ENCODE measurements at regions not wholly inside any gene's neighbourhood (a gene's known extent, or its start where the extent isn't known, plus 50 kb on each side); places are given as distances from the start of the nearest gene placed in this dataset.

DNA sequence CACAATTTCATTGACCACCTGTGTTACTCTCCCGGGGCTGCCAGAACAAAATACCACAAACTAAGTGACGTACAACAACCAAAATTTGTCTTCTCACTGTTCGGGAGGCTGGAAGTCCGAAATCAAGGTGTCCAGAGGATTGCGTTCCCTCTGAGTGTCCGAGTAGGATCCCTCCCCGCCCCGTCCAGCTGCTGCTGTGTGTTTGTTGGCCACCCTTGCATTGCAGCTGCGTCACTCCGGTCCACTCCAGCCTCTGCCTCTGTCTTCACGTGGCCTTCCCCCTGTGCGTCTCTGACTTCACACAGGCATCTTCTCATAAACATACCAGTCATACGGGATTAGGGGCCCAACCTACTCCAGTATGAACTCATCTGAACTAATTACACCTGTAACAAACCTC is 251.8 kb upstream of the SMIM21 start:
- DNase-seq (ENCODE audit: low read depth in 3 of 3), result no peak

DNA sequence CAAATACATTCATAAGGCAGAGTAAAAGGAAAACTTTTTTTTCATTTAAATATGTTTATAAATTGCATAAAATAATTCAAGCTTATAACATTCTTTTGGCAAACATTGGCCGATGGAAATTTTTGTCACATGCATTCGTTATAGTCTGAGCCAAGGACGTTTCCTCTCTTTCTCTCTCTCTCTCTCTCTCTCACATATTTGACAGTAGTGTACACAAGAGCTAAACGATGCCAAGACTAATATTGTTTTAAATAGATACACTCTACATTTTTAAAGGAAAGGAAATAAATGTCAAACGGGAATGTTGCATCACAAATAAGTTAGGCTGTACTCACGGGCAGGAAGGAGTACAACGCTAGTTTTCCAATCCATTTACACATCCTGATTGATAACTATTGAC is 251.1 kb upstream of the SMIM21 start:
- no peak for DNase-seq (ENCODE audit: low read depth in 3 of 3)

DNA sequence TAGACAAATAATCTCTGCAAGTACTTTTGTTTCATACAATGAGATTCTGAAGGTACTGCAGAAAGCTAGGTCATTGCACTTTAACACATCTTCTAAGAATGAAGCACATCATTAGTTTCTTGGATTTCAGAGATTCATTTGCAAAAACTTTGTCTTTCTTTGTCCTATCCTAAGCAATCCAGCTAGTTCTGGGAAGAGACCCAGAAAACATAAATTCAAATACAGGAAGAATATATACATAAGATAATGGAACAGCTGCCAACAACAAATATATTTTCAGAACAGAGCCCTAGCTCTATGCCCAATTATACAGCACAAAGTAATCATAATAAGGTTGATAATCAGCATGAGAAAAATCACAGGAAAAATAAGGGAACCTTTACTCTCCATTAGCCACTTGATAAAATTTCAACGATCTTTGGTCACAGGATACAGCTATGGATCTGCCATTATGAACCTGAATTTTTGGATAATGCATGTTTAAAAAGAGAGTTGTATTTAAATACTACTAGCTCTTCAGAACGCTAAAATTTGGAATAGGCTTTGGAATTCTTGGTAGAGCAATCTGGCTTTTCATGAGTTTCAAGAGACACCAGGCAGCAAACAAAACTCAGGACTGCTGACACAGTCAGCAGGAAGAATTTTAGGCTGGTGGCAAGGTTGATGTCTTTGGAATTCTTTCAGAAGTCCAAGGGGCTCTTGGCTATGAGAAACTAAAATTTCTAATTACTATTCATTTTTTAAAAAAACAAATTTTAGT is 250.4 kb upstream of the SMIM21 start:
- DNase-seq (ENCODE audit: low read depth in 3 of 3), result no peak

DNA sequence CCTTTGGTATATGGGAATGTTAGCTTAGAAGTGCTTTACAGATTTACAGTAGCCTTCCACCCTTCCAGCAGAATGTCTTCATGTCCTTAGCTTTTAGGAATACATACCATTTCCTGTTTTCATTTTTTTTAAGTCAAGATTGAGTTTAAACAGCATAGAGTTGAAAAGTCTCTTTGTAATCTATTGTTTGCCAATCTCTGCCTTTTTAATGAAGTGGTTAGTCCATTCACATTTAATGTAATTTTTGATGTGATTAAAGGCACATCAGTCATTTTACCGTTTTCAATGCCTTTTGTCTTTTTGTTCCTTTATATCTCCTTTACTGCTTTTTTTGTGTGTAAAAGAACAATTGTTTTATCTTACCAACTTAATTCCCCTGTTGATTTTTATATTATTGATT is 233.4 kb upstream of the SMIM21 start:
- no peak for DNase-seq (ENCODE audit: low read depth in 3 of 3)

DNA sequence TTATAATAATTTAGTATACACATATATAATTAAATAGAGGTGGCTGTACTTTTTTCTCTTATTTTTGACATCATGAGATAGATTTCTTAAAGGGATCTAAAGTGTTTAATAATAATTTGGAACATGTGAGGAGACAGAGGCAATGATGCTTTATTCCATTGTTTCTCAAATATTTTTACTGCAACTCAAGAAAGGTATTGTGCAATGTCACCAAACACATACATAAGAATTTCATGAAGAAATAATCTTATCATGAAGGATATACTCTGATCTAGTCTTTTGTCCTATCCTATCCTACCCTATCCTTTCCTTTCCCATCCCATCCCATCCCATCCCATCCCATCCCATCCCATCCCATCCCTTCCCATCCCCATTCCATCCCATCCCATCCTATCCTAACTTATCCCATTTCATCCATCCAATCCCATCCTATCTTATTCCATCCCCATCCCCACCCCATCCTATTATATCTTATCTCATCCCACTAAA is 232.1 kb upstream of the SMIM21 start:
- no peak for DNase-seq (ENCODE audit: low read depth in 3 of 3)

DNA sequence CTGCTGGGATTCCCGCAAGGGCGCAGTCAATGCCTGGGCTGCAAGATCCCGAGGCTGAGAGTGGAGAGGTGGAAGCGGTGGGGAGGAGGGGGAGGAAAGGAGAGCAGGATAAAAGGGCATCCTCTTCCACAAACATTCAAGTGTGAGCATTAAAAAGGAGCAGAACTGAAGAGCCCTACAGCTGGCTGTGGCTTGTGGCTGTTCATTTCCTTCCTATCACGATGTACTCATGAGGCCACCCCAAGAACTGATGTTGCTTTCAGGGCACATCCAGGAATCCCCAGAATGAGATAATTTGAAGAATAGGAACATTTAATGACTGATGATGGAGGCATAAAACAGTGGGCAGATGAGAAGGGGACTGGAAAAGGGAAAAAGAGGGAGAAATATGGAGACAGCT is 230.8 kb upstream of the SMIM21 start:
- DNase-seq (ENCODE audit: low read depth in 3 of 3), result no peak

DNA sequence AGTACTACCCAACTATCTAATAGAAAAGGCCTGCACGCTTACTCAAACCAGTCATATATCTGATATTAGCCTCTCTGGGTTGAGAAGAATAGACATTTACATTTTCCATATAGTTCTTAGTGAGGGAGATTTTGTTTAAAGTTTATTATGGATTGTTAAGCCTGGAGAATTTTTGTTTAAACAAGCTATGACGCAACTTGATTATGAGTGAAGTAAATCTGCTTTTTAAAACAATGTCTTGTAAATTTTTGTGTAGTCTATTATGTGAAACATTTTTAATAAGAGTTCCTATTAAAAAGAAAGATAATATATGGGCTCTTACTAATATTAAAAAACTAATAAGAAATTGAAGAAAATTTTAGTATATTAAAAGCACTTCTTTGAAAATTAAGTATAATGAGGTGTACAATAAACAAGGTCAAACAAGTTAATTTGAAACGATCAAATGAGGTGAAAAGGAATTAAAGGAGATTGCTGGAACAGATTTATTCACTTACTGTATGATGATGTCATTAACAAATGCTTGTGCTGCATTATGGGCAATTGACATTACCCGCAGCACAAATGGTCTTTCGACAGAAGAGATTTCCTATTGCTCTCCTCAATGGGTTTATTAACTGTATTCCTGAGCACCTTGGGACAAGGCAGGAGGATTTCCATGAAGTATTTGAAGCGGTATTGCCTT is 229.2 kb upstream of the SMIM21 start:
- DNase-seq (ENCODE audit: low read depth in 3 of 3), result no peak

DNA sequence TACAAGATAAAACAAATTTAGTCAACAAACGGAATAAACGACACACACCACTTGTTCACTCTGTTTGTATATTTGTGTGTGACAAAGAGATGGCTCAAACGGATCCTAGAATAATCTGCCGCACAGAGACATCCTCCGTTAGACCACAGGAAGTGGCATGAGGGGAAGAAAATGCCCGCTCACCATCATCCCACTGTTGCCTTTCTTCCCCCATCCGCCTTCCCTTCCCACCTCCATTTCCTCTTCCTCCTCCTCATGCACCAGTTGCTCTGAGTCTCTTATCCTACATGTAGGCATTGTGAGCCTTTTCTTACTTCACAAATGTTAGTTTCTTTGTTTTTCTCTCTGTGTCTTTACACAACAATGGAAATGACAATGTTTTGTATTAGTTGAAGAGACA is 228.5 kb upstream of the SMIM21 start:
- DNase-seq (ENCODE audit: low read depth in 3 of 3), result no peak

DNA sequence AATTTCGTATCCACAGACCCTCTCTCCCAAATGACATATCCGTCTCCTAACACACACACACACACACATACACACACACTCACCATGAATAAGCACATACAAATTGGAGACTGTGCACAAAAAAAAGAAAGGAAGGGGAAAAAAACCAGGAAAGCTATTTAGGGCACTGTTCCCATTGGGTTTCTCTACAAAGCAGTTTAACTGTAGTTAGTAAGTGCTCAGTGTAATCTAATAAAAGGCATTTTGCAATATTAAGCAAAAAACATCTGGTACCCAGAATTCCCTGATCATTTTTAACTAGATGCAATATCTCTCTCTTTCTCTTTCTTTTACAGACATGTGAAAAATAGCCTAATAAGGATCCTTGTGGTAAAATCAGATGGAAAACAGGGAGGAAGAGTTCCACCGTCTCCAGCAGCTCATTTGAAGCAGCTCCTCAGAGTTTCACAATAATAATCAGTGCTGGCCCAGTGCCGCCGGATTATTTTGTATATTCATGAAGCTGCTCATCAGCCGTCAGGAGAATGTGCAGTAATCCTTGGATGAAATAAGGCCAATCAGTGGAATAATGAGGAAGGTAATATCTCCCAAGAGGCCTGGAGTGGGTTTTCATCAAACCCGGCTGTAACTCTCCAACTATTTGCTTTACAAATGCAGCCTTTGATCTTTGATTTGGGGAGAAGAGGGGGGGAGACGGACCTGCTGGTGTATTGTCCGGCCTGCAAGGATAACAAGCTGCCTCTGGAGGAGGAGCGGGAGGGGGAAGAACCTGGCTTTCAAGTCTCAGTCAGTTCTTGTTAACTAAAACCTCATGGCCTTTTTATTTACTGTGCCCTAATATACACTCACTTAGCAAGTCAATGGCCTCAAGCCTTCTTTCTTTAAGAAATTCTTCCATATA is 227.6 kb upstream of the SMIM21 start:
- no peak for DNase-seq (ENCODE audit: low read depth in 3 of 3)

DNA sequence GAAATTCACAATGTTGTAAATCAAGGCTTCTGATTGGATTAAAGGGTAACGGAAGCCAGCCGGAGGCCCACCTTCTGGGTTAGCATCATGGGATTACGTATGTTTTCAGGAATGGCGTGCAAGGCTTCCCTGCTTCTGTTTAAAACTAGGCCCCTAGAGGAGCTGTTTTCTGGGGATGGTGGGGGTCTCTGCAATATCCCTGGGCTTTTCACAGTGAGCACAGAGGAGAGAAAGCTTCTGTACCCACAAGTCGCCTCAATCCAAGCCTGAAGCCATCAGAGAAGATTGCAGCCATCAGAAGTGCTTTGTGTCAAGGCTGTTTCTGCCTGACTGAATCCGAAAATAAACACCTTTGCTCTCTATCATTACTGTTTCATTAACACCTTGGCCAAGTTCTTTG is 226.9 kb upstream of the SMIM21 start:
- DNase-seq (ENCODE audit: low read depth in 3 of 3), result no peak

DNA sequence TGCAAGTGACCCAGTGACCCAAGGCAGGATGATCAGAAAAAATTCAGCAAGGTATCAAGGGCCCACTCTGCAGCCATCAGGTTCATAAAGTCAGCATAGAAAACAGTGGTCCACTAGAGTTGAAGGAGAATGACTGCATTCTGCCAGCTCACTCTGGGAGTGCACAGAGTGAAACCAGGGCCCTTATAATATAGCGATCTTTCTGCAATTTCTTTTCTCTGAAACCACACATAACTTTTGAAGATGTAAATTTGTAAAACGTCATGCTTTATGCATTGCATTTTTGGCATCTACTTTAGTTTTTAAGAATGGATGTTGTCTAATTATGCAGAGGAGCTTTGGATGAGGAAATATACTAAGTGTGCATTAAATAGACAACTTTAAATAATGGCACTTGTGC is 225.0 kb upstream of the SMIM21 start:
- DNase-seq (ENCODE audit: low read depth in 3 of 3), result no peak

DNA sequence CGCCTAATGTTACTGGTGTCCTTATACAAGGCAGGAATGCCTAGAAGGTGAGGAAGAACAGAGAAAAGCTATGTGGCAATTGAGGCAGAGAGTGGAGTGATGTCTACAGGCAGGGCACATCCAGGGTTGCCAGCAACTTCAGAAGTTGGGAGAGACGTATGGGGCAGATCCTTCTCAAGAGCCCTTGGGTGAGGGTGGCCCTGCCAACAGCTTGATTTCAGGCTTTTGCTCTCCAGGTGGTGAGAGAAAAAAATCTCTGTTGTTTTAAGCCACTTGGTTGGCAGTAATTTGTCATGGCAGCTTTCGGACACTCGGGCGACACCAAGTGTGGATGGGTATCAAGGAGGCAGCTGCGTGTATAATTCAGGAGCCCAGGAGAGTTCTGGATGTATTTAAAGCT is 217.4 kb upstream of the SMIM21 start:
- DNase-seq (ENCODE audit: low read depth in 3 of 3), result no peak

DNA sequence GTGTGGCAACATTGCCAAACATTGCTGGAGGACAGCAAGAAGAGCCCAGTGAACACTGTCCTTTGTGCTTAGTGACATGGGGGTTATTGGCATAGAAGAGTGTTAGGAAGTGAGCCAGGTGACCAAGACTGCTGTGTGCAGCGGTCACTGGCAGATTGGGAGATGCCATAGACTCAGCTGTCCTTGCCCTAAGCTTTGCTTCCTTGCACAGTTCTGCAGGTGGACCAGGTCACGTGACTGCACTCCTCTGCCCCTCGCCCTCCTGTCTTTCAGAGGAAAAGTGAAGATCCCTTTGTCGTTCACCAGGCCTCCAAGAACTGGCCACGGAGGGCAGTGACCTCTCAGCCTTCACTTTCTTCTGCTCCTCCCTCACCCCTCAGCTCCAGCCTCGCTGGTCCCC is 215.6 kb upstream of the SMIM21 start:
- DNase-seq (ENCODE audit: low read depth in 3 of 3), result no peak

DNA sequence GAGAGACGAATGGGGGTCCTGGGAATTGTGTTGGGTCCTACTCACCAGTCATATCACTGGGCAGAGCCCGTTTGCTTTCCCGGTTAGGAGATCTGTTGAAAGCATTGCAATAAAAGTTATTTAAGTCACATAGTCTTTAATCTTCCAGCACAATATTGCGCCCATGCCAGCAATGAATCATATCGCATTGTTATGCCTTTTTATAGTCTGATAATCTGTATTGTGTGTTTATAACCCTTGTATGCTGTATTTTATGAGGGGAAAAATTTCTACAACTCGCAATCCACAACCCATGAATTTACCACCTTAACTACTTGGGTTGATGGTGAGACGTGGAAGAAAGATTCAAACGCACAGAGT is 211.9 kb upstream of the SMIM21 start:
- no peak for DNase-seq (ENCODE audit: low read depth in 3 of 3)

DNA sequence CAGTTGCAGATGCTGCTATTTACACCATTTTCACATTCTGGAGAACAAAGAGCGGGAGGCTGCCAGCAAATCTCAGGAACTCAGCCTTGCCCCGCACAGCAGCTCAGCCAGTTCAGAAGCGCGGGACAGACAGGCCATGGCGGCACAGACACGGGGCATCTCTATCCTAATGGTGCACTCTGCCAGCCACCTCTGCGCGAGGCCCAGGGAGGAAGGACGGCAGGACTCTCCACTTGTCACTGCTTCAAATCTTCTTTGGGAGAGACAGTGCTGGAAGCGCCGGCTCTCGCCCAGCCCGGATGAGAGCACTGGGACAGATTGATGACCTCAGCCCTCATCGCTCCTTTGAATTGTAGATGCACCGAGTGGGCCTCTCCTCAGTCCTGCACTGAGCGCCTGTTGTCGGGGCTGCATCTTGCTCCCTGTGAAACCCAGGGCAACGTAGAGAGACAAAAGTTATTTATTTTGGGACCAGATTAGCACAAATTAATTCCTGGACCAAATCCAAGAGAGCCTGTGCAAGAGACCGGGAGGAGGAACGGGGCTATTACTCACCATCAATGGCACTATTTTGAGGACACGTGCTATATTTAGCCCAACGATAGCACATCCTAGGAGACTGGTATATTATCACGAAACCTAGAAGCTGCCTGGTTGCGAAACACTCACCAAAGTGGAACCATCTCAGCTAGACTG is 211.4 kb upstream of the SMIM21 start:
- no peak for DNase-seq (ENCODE audit: low read depth in 3 of 3)

DNA sequence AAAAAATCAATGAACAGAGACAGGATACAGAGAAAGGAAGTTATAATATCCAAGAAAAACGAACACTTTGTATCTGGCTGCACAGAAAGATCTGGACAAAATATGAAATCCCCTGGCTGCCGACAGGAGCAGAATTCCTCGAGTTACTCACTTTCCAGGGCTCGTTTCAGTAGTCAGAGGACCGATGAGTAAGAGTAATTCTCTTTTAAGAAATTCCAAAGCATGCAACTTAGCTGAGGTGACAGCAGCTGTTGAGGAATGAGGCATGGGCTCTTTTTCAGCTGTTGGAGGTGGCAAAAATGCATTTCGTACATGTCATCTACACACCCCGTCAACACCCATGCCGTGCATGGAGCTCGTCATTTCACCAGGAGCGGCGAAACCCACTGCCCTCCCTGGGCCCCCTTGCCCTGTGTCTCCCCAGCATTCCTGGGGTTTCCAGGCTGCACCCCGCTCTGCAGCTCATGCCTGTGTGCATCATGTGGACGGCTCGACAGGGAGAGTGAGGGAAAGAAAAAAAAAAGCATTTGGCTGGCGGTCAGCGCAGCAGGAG is 210.8 kb upstream of the SMIM21 start:
- DNase-seq (ENCODE audit: low read depth in 3 of 3), result no peak

DNA sequence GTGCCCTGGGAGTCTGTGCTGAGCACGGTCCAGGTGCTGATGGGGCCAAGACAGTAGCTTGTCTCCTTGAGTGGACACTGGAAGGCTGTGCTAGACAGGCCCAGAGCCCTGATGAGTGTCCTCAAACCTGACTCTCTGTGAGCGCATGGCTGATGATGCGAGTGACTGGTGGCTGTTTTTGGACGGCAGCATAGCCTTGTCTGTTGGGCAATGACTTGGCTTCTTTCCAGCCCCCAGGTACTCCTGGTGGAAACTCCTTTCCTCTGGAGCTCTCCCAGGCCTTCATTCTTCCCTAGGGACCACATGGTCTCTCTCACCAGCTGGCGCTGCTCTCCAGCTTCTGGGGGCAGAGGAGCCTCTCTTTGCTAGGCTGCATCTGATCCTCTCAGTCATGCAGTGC is 207.6 kb upstream of the SMIM21 start:
- no peak for DNase-seq (ENCODE audit: low read depth in 3 of 3)

DNA sequence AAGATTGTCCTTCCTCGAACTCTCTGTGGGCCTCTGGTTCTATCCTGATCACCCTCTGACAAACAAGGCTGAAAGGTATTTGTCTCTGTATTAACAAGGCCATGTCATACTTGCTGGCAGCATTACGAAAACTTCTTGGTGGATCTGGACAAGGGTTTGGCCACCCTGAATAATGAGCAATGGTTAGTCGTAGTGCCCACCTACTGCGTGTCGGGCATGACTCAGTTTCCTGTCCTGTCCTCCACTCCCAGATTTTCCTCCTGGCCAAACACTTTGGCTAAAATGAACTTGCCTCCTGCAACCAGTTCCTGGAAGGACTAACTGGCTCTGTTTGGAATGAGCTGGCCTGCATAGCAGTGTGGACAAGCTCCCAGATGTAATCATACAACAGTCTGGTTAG is 198.5 kb upstream of the SMIM21 start:
- DNase-seq (ENCODE audit: low read depth in 3 of 3), result no peak

DNA sequence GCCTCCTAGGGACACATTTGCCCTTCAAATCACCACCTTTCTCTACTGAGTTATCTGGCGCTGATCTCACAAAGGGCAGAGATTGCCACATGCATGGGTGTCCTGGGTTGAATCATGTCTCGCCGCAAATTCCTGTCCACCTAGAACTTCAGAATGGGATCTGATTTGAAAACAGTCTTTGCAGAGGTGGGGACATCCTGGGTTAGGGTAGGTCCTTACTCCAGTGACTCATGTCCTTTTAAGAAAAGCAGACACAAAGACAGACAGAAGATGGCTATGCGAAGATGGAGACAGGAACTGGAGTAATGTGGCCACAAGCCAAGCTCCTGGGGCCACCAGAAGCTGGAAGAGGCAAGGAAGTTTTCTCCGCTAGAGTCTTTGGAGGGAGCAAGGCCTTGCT is 197.4 kb upstream of the SMIM21 start:
- no peak for DNase-seq (ENCODE audit: low read depth in 3 of 3)

DNA sequence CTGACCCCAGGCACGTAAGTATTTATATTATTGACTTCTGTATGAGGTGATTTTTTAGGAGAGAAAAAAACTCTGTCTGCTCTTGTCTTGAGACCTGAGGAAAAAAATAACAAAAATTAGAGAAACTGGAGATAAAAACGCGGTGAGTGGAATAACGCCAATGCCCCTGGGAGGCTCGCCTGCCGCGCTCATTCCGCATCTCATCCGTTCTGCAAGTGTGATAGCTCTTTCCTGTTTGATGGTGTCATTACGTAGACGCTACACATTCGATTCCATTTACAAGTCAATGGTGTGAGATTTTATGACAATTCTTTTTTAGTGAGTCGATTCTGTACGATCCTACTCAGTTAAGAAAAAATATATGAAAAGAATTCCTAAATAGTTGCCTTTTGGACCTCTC is 194.3 kb upstream of the SMIM21 start:
- no peak for DNase-seq (ENCODE audit: low read depth in 3 of 3)

DNA sequence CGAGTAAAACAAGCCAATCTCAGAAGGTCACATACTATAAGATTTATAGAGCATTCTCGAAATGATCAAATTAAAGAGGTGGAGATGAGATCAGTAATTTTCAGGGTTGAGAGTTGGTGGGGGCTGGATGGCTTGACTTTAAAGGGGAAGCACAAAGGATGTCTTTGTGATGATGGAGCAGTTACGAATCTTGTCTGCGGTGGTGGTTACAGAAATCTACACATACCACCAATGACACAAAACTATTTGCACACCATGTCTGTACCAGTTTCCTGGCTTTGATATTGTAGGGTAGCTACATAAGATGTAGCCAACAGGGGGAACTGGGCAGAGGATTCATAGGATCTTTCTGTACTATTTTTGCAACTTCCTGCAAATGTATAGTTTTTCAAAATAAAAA is 190.6 kb upstream of the SMIM21 start:
- no peak for DNase-seq (ENCODE audit: low read depth in 3 of 3)

DNA sequence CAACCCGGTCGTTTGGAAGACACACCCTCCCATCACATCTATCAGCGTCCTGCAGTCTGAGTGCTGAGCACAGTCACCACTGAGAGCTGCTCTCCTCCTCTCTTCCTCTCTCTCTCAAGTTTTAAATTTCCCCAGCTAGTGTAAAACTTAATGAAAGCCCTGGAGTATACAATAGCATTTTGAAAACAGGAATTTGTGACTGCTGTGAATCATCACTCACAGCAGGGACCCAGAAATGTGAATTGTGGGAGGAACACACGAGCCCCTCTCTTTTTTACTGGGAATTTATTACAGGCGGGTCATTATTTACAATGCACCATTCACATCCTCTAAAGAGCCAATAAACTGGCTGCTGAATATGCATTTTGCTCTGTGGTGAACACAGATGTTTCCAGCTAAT is 185.0 kb upstream of the SMIM21 start:
- DNase-seq (ENCODE audit: low read depth in 3 of 3), result no peak

All from stimulated activated CD4-positive, alpha-beta T cell treated with anti-CD3 and anti-CD28 coated beads, TNF-alpha, amount 100 ng/mL, for 48 hours (primary cell).